ENCODE measurements at regions not wholly inside any gene's neighbourhood (a gene's known extent, or its start where the extent isn't known, plus 50 kb on each side); places are given as distances from the start of the nearest gene placed in this dataset.

DNA sequence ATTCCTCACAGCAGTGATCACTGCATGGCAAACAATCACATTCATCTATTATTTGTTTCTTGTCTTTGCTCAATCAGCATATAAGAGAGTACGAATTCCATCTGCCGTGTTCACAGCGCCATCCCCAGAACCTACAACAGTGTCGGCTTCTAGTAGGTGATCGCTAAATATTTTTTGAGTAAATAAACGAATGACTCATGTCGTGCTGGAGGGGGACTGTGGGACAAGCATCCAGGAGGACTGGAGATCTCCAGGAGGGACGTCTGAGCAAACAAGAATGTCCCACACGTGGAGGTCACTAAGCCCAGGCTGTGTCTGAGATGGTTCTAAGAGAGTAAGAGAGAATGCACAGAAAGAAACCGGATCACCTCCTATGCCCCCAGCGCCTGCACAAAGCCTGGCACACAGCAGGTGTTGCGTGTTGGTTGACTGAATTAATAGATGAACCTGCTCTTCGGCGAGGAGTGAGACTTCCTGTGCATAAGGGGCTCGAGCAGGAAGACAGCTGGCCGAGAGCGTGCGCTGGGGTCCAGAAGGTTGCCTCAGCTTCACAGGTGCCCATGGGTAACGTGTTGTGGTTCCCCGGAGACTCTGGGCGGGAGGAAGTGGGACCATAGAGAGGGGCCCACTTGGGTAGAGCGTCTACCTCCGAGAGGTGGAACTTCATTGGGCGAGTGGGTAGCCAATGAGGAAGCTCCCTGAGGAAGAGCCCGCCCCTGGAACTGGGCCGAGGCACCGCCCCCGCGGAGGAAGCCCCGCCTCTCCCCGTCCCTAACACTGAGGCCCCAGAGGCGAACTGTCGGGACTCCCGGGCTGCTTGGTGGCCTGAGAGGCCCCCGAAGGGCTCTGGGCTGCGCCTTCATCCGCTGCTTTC is 193.0 kb downstream of the MELK start:
- peak; percentile 15 to 76 (median 69) for TF ChIP-seq POLR2A (IDR thresholded peaks at IDR 0.05)
- TF ChIP-seq, protein P1, sequence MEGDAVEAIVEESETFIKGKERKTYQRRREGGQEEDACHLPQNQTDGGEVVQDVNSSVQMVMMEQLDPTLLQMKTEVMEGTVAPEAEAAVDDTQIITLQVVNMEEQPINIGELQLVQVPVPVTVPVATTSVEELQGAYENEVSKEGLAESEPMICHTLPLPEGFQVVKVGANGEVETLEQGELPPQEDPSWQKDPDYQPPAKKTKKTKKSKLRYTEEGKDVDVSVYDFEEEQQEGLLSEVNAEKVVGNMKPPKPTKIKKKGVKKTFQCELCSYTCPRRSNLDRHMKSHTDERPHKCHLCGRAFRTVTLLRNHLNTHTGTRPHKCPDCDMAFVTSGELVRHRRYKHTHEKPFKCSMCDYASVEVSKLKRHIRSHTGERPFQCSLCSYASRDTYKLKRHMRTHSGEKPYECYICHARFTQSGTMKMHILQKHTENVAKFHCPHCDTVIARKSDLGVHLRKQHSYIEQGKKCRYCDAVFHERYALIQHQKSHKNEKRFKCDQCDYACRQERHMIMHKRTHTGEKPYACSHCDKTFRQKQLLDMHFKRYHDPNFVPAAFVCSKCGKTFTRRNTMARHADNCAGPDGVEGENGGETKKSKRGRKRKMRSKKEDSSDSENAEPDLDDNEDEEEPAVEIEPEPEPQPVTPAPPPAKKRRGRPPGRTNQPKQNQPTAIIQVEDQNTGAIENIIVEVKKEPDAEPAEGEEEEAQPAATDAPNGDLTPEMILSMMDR (IDR thresholded peaks at IDR 0.05): no peak
